Heart left ventricle (tissue), 16 donors: ENCODE measurements at regions not wholly inside any gene's neighbourhood (a gene's known extent, or its start where the extent isn't known, plus 50 kb on each side); places are given as distances from the start of the nearest gene placed in this dataset.

Source experiments
- ATAC-seq, 4 donors: fragments of 200-7000 bp; cut with Tn5 transposase; one replicate each; pipeline ENCODE4 v1.9.1; 2020 to 2022; ENCODE audit warnings: moderate library complexity in 4 of 4, mild to moderate bottlenecking in 3 of 4, moderate number of reproducible peaks in 1 of 4
- DNase-seq, 5 donors: peaks; one replicate each; pipeline ENCODE4 v3.0.0-alpha.2; 2020
- H3K27ac ChIP-seq, 12 donors: fragments of 200-600 bp; sonication (generic) in 4 of 12; one replicate each; pipeline versions ENCODE4 v1.5.0 to v1.8.0; 2016 to 2022; ENCODE audit warnings: mild to moderate bottlenecking in 2 of 12
- H3K27me3 ChIP-seq, 9 donors: fragments of 200-600 bp; sonication (generic) in 2 of 9; one replicate each; pipeline versions ENCODE4 v1.5.1 to v1.8.0; 2016 to 2022; ENCODE audit warnings: mild to moderate bottlenecking in 3 of 9
- H3K36me3 ChIP-seq, 9 donors: fragments of 200-600 bp; sonication (generic) in 2 of 9; one replicate each; pipeline versions ENCODE4 v1.5.0 to v1.8.0; 2018 to 2022; ENCODE audit warnings: mild to moderate bottlenecking in 2 of 9
- H3K4me1 ChIP-seq, 12 donors: fragments of 200-600 bp; sonication (generic) in 4 of 12; one replicate each; pipeline versions ENCODE4 v1.5.0 to v1.8.0; 2016 to 2022; ENCODE audit warnings: mild to moderate bottlenecking in 3 of 12
- H3K4me3 ChIP-seq, 12 donors: fragments of 200-600 bp; sonication (generic) in 4 of 12; one replicate each; pipeline versions ENCODE4 v1.5.0 to v1.8.0; 2017 to 2022; ENCODE audit warnings: mild to moderate bottlenecking in 9 of 12, moderate library complexity in 4 of 12
- H3K9me3 ChIP-seq, 12 donors: fragments of 200-600 bp; sonication (generic) in 4 of 12; one replicate each; pipeline versions ENCODE4 v1.5.0 to v1.8.0; 2016 to 2022; ENCODE audit warnings: mild to moderate bottlenecking in 1 of 12
- POLR2A ChIP-seq, 2 donors: fragments of 450-650 bp; IDR thresholded peaks; one replicate each; pipeline ENCODE4 v1.6.1; 2017; ENCODE audit warnings: antibody characterized with exemption in 2 of 2, mild to moderate bottlenecking in 2 of 2, moderate library complexity in 2 of 2
- WGBS, 4 donors: extraction: QIAGEN DNeasy Blood & Tissue Kit in 2 of 4; methylation state at CpG; one replicate each; pipeline versions ENCODE4 v1.1.5 to v1.1.7; 2013 to 2018; 5-methylcytosine and 5-hydroxymethylcytosine counted together
- intact Hi-C, 10 donors: fragments of 100-400 bp; cut with DNase I; formaldehyde crosslinking; loops; one replicate each; pipeline versions ENCODE4 v1.11.1 to v1.14.2; 2022
- TF ChIP-seq, protein P1 (sequence below), 12 donors: fragments of 200-600 bp; sonication (generic) in 4 of 12; IDR thresholded peaks; one replicate each; pipeline versions ENCODE4 v1.5.0 to v1.8.0; 2018 to 2022; ENCODE audit warnings: antibody characterized with exemption in 12 of 12, mild to moderate bottlenecking in 5 of 12
- donor health status: ischemic (EF 13 %, LVEDD 7.1; RV severe dilation, severe dysfunction).
- donor health status: healthy with polysubstance abuse.
- donor health status: DM: no; HTN: yes; CAD: no.
- donor health status: DM: no; HTN: no; CAD: no.
- donor health status: ischemic (EF 25% LVEDD 6.9; RV normal size, moderate dysfunction).
- donor health status: ischemic (EF 25% LVEDD 5.7; RV mildly dilated, moderate dysfunction).
- donor health status: healthy.
- donor health status: DM: yes; HTN: yes; CAD: no.
- donor health status: ischemic (EF 35%, LVEDD 5.7; RV mildly dilated, moderate dysfunction).
- donor health status: nonischemic (EF 11% LVEDD 7.7; RV severe dilation, severe dysfunction).
- donor health status: DM: yes; HTN: yes; CAD: no.
- donor health status: PGD.
- donor health status: ischemic (EF 29% LVEDD 5.4; RV normal size, mild dysfunction).
- donor health status: nonischemic (EF 23%, LVEDD 6.1; RV moderate dilation, normal function).

GRCh38 chr5:167595196-167595595 lies 696.2 kb upstream of the WWC1 start:
- intact Hi-C loops, result no loop called here
- ATAC-seq (no peak), DNase-seq (no peak)
- Histone ChIP-seq H3K27ac (peak overlapping the region in 2 of 12 donors; percentile 5 to 26), H3K4me3 (no peak overlapping the region), H3K9me3 (no peaks in the 10 kb centered on the region), H3K36me3 (no peaks in the 10 kb centered on the region), H3K27me3 (no peaks in the 10 kb centered on the region), H3K4me1 (no peaks in the 10 kb centered on the region)
- no peak for TF ChIP-seq POLR2A (IDR thresholded peaks at IDR 0.05)
- TF ChIP-seq, protein P1, sequence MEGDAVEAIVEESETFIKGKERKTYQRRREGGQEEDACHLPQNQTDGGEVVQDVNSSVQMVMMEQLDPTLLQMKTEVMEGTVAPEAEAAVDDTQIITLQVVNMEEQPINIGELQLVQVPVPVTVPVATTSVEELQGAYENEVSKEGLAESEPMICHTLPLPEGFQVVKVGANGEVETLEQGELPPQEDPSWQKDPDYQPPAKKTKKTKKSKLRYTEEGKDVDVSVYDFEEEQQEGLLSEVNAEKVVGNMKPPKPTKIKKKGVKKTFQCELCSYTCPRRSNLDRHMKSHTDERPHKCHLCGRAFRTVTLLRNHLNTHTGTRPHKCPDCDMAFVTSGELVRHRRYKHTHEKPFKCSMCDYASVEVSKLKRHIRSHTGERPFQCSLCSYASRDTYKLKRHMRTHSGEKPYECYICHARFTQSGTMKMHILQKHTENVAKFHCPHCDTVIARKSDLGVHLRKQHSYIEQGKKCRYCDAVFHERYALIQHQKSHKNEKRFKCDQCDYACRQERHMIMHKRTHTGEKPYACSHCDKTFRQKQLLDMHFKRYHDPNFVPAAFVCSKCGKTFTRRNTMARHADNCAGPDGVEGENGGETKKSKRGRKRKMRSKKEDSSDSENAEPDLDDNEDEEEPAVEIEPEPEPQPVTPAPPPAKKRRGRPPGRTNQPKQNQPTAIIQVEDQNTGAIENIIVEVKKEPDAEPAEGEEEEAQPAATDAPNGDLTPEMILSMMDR (IDR thresholded peaks at IDR 0.05), result no peak
- WGBS, 4 donors, result 59 to 79% (median 70%) methylated on average over 3 of the region's 3 CpGs

- Histone ChIP-seq H3K4me3 (no peak overlapping the region), H3K36me3 (no peaks in the 10 kb centered on the region), H3K9me3 (no peaks in the 10 kb centered on the region), H3K27me3 (no peaks in the 10 kb centered on the region), H3K4me1 (peaks cover 0 to 5% (median 0%) of the 10 kb centered on the region in 12 donors), H3K27ac (no peak overlapping the region)
- TF ChIP-seq POLR2A (IDR thresholded peaks at IDR 0.05), result no peak
- TF ChIP-seq, protein P1 (IDR thresholded peaks at IDR 0.05), result no peak
- DNase-seq (no peak), ATAC-seq (no peak)
- intact Hi-C loops, result no loop called here
- 76 to 96% (median 94%) methylated on average over 1 of the region's 1 CpG for WGBS, 4 donors
Observed at GRCh38 chr5:167598166-167598565, 693.3 kb upstream of the WWC1 start.

DNA sequence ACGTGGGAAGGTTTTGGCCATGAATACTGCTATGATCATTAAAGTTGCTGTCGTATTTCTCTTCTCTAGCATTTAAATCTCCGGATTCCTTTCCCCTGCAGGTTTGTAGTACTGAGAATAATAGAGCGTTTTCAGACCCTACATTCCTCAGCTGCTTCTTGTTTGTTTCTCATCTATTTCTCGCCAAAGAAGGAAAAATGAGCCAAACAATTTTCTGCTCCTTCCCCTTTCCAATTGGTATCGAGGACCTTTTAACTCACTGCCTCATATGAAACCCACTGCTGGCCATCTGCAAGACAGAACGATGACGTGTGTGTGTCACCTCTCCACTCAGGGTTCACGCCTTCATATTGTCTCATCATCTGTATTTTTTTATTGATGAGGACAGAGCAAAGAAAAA lies 689.4 kb upstream of the WWC1 start:
- DNase-seq, result no peak
- H3K4me1 ChIP-seq, result peaks cover 0 to 5% (median 0%) of the 10 kb centered on the region in 12 donors
- intact Hi-C loops, result no loop called here
- H3K27me3 ChIP-seq, result no peaks in the 10 kb centered on the region
- TF ChIP-seq, protein P1 (IDR thresholded peaks at IDR 0.05), result no peak
- no peak for TF ChIP-seq POLR2A (IDR thresholded peaks at IDR 0.05)
- no peak overlapping the region for H3K4me3 ChIP-seq
- no peak overlapping the region for H3K27ac ChIP-seq
- H3K36me3 ChIP-seq, result no peaks in the 10 kb centered on the region
- no peak for ATAC-seq
- 58 to 71% (median 65%) methylated on average over 9 of the region's 9 CpGs for WGBS, 4 donors
- no peaks in the 10 kb centered on the region for H3K9me3 ChIP-seq

GRCh38 chr5:167603135-167603534 lies 688.3 kb upstream of the WWC1 start:
- WGBS, 4 donors, result 56 to 67% (median 60%) methylated on average over 4 of the region's 4 CpGs
- Histone ChIP-seq H3K4me3 (no peak overlapping the region), H3K27ac (peak overlapping the region in 1 of 12 donors; percentile 11), H3K4me1 (peaks cover 0 to 5% (median 0%) of the 10 kb centered on the region in 12 donors), H3K36me3 (no peaks in the 10 kb centered on the region), H3K9me3 (no peaks in the 10 kb centered on the region), H3K27me3 (no peaks in the 10 kb centered on the region)
- TF ChIP-seq, protein P1 (IDR thresholded peaks at IDR 0.05), result no peak
- no peak for TF ChIP-seq POLR2A (IDR thresholded peaks at IDR 0.05)
- intact Hi-C loops, result no loop called here
- no peak for DNase-seq
- no peak for ATAC-seq
